Tongue (tissue), 1 donor: ENCODE measurements at regions not wholly inside any gene's neighbourhood (a gene's known extent, or its start where the extent isn't known, plus 50 kb on each side); places are given as distances from the start of the nearest gene placed in this dataset.
A peak's percentile ranks its signal among the peaks of the same experiment; 100 is the strongest.
"Not testable (repeated sequence)": the region's sequence is repeated elsewhere in the genome, so short reads cannot be mapped to it uniquely, and the experiment has no call there.

Experiments used
- DNase-seq: peaks from one replicate; pipeline ENCODE4 v3.0.0-alpha.2; 2015

- no peak for DNase-seq
Observed at GRCh38 chr6:4655196-4656025, 120.8 kb upstream of the CDYL start.

GRCh38 chr6:4653141-4653540 lies 123.1 kb upstream of the CDYL start:
- DNase-seq, result no peak

- no peak for DNase-seq
Observed at GRCh38 chr6:4651831-4652467, 124.3 kb upstream of the CDYL start.

DNA sequence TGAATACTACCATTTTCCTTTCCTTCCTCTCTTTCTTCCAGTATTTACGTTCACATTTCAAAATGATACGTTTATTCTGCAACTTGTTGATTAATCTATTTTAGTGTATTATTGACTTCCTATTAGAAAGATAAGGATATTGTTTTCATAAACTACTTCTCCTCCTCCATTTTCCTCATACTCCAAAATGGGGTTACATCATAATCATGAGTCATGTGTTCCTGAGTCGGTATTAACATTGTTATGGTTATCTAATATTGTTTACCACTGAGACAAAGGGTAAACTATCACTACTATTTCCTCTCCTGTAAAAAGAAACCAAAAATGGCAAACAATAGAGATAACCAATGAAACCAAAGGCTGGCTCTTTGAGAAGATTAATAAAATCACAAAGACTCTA lies 126.5 kb upstream of the CDYL start:
- no peak for DNase-seq

GRCh38 chr6:4647414-4648365 lies 128.5 kb upstream of the CDYL start:
- DNase-seq, result peak; percentile 84

DNA sequence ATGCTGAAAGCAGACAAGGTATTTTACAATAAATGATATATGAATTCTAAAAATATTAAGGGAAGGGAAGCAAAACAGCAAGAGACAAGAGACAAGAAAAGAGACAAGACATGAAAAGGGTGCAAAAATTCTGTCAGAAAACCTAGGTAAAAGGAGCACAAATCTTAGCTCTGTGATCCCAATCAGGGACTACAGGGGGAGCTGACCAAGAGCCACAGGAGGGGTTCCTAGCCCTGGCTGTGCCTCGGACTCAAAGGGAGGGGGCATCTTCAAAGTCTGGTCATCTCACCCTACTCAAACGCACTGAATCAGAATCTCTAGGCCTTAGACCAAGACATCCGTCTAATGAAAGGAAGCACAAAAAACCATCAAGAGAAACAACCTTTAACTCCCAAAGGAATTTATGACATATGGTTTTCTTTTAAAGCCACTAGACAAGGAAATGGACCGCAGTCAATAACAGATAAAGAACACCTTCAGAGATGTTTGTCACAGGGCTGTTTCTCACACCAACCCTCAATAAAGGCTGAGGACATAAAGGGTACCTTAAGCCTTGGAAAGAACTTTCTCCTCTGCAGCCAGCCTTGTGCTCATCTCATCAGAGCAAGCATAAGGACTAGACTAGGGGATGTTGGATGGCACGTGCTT lies 130.4 kb upstream of the CDYL start:
- no peak for DNase-seq

GRCh38 chr6:4644996-4645395 lies 131.2 kb upstream of the CDYL start:
- DNase-seq, result no peak

DNA sequence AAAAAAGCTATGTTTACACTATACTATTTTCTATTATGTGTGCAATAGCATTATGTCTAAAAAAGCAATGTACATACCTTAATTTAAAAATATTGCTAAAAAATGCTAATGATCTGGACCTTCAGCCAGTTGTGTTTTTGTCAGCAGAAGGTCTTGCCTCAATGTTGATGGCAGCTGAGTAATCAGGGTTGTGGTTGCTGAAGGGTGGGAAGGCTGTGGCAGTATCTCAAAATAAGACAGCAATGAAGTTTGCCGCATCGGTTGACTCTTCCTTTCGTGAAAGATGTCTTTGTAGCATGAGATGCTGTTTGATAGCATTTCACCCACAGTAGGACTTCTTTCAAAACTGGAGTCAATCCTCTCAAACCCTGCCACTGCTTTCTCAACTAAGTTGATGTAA lies 134.7 kb upstream of the CDYL start:
- DNase-seq, result no peak

- DNase-seq, result no peak
Observed at GRCh38 chr6:4640139-4640538, 136.1 kb upstream of the CDYL start.

- no peak for DNase-seq
Observed at GRCh38 chr6:4638641-4639040, 137.6 kb upstream of the CDYL start.

DNA sequence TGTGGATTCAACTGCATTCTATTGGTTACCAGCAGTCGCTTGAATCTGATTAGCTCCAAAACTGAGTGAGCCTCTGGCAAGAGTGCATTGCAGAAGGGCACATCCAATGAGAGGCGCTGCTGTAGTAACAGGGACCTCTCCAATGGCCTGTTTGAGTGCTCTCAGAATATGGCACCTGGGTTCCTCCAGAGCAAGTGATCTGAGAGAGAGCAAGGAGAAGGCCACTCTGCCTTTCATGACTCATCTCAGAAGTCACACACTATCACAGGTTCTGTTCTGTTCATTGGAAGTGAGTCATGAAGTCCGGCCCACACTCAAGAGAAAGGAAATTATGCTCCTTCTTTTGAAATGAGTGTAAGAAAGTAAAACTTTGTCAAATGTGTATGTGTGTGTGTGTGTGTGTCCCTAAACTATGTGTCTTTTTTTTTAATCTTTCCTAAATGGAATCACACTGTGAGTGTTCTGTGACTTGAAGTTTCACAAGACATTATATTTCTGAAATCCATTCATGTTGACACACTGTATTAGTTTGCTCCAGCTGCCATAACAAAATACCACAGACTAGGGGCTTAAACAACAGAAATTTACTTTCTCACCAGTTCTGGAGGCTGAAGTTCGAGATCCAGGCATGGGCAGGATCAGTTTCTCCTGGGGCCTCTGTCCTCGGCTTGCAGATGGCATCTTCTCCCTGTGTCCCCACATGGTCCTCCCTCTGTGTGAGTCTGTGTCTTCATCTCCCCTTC lies 138.3 kb upstream of the CDYL start:
- no peak for DNase-seq

GRCh38 chr6:4636881-4637224 lies 139.4 kb upstream of the CDYL start:
- no peak for DNase-seq

- DNase-seq, result peak; percentile 72
Observed at GRCh38 chr6:4636191-4636880, 139.9 kb upstream of the CDYL start.

DNA sequence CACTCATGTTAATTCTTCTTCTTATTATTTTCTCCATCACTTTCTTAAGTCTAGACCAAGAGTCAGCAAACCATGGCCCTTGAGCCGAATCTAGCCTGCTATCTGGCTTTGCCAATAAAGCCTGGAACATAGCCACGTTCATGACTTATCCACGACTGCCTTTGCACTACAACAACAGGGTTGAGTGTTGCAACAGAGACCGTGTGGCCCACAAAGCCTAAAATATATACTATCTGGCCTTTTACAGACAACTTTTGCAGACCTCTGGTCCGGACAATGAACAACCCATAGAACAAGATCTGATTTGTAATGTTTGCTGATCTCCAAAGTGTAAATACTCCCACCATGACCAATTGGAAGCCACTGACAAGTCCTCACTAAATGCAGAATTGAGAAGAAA lies 140.5 kb upstream of the CDYL start:
- DNase-seq, result no peak

GRCh38 chr6:4632421-4632820 lies 143.8 kb upstream of the CDYL start:
- peak; percentile 54 for DNase-seq

GRCh38 chr6:4629789-4630188 lies 146.4 kb upstream of the CDYL start:
- not testable (repeated sequence) for DNase-seq

DNA sequence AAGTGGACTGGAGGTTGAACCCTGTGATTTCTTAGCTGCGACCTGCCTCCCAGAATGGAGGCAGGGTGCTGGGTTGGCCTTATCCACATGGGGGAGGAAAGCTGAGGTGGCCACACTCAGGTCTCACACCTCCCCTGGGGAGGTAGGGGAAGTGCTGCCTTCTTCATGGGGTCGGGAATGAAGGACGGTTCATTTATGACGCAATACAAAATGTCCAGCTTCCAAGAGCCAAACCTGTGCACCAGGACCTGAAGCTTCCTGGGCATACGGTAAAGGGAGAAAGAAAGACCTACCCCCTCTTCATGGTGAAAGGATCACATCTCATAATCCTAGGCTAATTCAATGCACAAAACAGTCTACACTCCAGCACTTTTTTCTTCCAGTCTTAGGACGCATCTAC lies 150.6 kb upstream of the CDYL start:
- no peak for DNase-seq

DNA sequence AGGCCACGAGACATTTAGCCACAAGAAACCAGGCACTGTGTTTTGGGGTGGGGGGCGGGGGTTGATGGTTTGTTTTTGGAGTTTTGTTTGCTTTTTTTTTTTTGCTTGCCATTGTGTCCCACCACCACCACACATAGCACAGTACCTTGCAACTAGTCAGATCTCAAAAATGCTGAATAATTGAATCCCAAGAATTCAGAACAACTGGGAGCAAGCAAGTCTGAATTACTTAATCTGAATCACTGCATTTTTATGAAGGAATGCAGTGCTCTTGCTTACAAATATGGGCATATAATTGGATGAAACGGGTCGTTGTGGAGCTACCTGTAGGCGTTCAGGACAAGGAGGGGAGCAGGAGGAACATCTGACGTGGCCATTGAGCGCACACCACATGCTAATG lies 151.5 kb upstream of the CDYL start:
- no peak for DNase-seq

DNA sequence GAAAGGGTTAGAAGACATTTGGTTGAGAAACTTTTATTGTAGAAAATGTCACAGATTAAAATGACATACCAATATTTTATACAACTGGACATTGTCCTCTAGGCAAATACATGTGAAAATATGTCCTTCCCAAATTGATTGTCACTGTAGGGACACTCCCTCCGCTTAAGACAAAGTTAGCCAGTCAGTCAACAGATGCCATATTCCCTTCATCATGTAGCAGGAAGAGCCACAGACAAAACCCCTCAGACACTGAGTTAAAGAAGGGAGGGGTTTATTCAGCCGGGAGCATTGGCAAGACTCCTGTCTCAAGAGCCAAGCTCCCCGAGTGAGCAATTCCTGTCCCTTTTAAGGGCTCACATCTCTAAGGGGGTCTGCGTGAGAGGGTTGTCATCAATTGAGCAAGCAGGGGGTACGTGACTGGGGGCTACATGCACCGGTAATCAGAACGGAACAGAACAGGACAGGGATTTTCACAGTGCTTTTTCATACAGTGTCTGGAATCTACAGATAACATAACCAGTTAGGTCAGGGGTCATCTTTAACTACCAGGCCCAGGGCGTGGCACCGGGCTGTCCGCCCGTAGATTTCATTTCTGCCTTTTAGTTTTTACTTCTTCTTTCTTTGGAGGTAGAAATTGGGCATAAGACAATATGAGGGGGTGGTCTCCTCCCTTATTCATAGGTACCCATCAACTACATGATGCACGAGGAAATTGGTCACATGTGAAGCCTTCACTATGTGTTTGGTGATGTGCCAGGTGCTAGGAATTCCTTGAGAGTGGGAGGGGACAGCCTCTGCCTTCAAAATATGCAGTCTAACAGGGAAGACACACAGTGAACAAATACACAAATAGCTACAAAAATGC lies 155.7 kb upstream of the CDYL start:
- no peak for DNase-seq

DNA sequence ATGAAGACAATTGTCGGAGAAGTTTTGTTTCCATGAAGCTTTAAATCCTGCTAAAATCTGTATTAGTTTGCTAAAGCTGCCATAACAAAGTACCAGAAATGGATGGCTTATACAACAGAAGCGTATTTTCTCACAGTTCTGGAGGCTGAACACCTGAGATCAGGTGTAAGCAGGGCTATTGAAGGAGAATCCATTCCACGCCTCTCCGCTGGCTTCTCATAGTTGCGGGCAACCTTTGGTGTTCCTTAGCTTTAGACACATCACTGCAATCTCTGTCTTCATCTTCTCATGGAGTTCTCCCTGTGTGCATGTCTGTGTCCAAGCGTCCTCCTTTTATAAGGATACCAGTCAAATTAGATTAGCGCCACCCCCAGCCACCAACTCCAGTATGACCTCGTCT lies 159.9 kb upstream of the CDYL start:
- no peak for DNase-seq
